ENCODE measurements at regions not wholly inside any gene's neighbourhood (a gene's known extent, or its start where the extent isn't known, plus 50 kb on each side); places are given as distances from the start of the nearest gene placed in this dataset.

DNA sequence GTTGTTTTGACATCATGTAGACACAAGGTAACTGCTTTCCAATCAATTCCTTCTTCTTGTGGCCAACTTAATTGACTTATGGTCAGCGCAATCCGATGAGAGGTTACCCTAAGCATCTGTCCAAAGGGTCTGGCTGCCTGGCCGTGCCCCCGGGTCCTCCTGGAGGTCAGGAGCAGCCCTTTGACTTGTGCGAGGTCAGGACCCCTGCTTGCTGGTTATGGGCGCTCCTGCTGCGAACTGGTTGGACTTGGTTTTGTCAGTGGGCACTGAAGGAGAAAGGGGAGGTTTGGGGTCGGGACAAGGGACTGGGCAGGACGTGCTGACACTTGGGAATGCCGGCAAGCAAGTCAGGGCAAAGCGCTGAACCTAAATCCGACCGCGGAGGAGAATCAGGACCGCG, 215.6 kb downstream of the QKI start:
- TF ChIP-seq JUND (IDR thresholded peaks at IDR 0.05) (no peak), CTCF (IDR thresholded peaks at IDR 0.05 in 2 of 3, conservative IDR thresholded peaks at IDR 0.05 in 1 of 3; ENCODE audit: borderline replicate concordance in 1 of 3, insufficient read depth in 1 of 3, low read depth in 2 of 3, low read length in 2 of 3) (no peak), MAX (IDR thresholded peaks at IDR 0.05) (no peak), SRF (IDR thresholded peaks at IDR 0.05; ENCODE audit: low read depth) (no peak), TCF7L2 (IDR thresholded peaks at IDR 0.05; ENCODE audit: borderline replicate concordance, extremely low read depth, insufficient read depth, insufficient read length) (no peak), EZH2 (IDR thresholded peaks at IDR 0.05) (no peak), ELF1 (IDR thresholded peaks at IDR 0.05; ENCODE audit: borderline replicate concordance, low read depth) (no peak), EZH2phosphoT487 (IDR thresholded peaks at IDR 0.05; ENCODE audit: borderline replicate concordance) (no peak), POLR2AphosphoS5 (IDR thresholded peaks at IDR 0.05; ENCODE audit: low read depth, low read length) (no peak), SIN3A (IDR thresholded peaks at IDR 0.05; ENCODE audit: low read depth) (no peak)
